Limb (tissue), 2 donors: ENCODE measurements at regions not wholly inside any gene's neighbourhood (a gene's known extent, or its start where the extent isn't known, plus 50 kb on each side); places are given as distances from the start of the nearest gene placed in this dataset.
"Not testable (repeated sequence)": the region's sequence is repeated elsewhere in the genome, so short reads cannot be mapped to it uniquely, and the experiment has no call there.

Source experiments
- DNase-seq, 2 donors: peaks; one replicate each; pipeline ENCODE4 v3.0.0-alpha.2; 2016; ENCODE audit errors: extremely low spot score in 2 of 2

DNA sequence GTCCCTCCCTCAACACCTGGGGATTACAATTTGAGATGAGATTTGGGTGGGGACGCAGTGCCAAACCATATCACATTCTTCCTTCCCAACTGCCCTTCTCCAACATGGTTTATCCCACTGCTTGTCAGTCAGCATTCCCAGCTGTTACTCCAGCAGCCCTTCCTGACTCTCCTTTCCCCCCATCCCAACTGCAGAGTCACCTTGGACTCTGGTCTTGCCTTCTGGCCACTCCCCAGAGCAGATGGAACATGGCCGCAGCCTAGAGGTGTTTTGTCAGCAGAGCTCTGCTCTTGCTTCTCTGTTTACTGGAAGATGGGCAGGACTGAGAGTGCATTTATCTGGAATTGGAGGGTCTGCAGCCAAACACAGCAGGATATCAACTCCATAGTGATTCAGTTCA lies 51.2 kb upstream of the MEX3C start:
- DNase-seq, result no peak

GRCh38 chr18:51250006-51250405 lies 52.5 kb upstream of the MEX3C start:
- no peak for DNase-seq

DNA sequence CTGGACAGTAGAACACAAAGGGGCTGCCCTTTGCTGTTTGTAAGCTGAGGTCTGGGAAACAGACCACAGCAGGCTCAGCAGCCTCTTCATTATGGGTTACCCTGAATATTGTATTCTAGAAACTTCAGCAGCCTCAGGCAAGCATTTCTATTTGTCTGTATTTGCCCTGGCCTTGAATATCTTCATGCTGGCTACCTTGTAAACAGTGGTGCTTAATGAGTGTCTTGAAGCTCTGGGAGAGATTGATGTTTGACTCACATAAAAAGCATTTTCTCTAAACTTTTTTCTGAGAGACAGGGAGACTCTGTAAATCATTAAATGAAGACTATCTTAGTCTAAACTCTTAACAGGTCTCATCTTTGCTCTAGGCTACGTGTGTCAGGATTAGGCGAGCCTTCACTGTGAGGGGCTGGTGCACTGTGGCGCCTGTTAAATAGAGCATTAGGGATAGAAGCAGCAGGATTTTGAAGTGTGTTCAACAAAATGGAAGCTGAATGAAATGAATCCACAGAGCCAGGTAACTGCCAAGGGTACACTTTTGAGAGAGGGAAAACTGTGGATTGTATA lies 53.1 kb upstream of the MEX3C start:
- no peak for DNase-seq

DNA sequence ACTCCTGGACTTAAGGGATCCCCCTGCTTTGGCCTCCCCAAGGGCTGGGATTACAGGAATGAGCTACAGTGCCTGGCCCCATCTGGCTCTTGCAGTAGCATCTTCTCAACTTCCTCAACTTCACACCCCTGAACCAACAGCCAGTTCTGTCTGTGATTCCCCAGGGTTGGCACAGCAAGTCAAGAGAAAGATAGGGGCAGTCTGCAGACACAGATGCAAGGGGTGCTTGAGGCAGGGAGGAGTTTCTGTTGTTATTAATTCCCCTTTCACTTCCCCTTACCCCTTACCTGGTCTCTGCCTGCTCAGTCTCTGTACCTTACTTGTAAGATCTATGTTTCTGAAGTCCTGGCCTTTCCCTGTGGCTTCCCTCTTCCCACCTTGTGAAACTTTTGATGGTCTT lies 54.1 kb upstream of the MEX3C start:
- DNase-seq, result no peak

DNA sequence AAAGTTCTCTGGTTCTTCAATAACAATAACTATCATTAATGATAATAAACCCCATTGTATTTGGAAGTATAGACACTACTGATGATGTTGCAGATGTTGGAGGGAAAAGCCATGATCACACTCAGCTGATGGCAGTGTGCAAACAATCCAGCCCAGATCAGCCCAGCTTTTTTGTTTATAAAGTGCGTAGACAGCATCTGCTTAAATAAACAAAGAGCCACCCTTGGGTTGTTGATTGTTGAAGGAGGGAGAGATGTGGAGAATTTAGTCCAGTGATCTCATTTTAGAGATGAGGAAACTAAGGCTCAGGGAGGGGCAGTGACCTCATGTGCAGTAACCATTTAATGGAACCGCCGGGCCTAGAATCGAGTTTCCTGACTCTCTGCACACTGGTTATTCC lies 56.0 kb upstream of the MEX3C start:
- DNase-seq, result no peak

GRCh38 chr18:51255693-51256092 lies 58.2 kb upstream of the MEX3C start:
- DNase-seq, result no peak

GRCh38 chr18:51257150-51257549 lies 59.7 kb upstream of the MEX3C start:
- DNase-seq, result no peak

GRCh38 chr18:51260118-51260517 lies 62.6 kb upstream of the MEX3C start:
- no peak for DNase-seq

DNA sequence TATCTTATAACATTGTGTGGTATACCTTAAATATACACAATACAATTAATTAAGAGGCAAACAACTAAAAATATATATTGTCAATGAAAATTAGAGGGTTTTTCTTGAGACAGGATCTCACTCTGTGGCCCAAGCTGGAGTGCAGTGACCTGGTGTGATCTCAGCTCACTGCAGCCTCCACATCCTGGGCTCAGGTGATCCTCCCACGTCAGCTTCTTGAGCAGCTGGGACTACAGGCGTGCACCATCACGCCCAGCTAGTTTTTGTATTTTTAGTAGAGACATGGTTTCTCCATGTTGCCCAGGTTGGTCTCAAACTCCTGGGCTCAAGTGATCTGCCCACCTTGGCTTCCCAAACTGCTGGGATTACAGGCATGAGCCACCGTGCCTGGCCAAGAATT lies 68.6 kb upstream of the MEX3C start:
- DNase-seq, result not testable (repeated sequence)

GRCh38 chr18:51266773-51267172 lies 69.3 kb upstream of the MEX3C start:
- no peak for DNase-seq

DNA sequence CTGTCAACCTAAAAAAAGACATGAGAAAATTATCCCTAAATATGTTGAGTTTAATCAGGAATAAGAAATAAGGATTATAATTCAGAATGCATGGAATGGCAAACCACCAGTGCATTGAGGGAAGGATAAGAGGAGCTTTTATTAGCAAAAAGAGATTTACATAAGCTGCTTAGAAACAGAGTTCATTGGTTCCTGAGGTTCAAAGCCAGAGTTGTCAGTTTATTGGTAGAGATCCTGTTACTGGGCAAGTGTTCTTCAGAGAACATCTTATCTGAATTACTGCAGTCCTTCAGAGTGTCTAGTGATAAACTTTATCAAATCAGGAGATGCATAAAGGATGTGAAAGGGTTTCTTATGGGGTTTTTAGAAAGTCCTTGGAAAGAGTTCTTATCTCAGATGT lies 76.0 kb upstream of the MEX3C start:
- DNase-seq, result no peak

GRCh38 chr18:51275712-51276476 lies 78.4 kb upstream of the MEX3C start:
- DNase-seq, result peak; percentile 61 to 62

DNA sequence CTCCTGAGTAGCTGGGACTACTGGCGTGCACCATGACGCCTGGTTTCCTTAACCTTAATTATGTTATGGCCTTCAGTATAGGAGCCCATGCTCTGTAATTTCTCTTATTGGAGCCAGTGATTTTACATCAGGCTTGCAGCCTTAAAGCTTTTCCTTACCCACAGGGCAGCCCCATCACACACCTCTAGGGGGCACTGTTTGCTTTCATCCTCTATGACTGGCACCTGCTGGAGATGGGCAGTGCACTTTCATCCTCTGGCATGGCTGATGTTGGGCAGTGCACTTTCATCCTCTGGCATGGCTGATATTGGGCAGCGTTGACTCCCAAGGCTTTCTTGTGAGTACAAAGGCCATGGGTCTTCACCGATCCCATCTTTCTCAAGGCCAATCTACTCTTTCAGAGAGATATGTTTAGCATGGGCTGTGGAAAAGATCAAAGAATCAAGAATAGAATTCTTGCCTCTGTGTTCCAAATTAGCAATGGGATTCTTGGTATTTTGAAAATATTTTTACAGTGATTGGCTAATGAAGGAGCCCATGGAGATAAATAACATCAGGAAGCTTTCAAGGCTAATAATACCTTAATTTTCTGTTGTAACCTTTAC lies 80.7 kb upstream of the MEX3C start:
- DNase-seq, result peak in 1 of 2 donors; percentile 32

DNA sequence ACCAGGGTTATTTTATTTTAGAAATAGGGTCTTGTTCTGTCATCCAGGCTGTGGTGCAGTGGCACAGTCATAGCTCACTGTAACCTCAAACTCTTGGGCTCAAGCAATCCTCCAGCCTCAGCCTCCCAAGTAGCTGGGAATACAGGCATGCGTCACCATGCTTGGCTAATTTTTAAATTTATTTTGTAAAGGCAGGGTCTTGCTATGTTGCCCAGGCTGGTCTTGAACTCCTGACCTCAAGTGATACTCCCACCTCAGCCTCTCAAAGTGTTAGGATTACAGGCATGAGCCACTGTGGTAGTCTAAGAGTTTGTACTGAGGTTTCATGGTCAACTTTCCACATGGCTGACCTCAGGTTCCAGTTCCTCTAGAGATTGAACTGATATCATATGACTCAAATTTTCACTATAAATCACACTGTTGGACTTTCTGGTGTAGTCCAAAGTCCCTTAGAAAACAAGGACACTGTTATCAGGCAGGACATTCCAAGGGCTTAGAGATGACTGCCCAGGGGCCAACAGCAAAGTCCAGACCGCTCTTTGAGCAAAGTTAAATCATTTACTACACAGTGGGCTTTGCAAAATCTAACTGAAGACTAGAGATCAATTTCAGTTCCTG lies 82.0 kb upstream of the MEX3C start:
- no peak for DNase-seq

DNA sequence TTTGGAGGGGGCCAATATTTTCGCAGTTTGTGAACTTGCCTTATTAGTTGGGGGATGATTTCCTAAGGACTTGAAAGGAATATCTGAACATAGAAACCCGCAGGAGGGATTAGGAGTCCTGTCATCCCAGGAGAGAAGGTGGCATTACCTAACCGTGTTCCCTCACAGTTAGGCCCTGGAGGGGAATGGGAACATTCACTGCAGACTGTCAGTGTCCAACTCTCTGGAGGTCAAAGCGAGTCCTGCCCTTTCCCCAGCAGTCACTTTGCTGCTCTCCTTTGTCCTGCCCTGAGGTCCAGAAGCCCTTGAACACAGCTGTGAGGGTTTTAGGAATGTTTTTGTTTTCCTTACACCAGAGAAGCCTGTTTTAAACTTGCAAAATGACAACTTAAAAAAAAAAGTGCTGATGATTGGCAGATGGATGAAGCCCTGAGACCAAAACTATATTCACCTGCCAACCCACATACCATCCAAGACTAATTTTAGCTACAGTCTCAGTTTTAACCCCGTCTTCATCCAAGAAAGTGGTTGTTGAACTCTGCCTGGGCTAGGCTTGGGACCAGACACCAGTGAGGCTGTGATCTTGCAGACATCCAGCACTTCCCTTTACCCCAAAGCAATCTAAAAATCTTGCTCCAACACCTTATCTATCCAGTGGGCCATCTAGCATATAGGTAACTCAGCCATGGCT lies 90.5 kb upstream of the MEX3C start:
- DNase-seq, result no peak

- DNase-seq, result no peak
Observed at GRCh38 chr18:51288582-51288981, 91.1 kb upstream of the MEX3C start.

- no peak for DNase-seq
Observed at GRCh38 chr18:51290860-51291259, 93.4 kb upstream of the MEX3C start.

GRCh38 chr18:51300912-51301311 lies 103.4 kb upstream of the MEX3C start:
- no peak for DNase-seq

DNA sequence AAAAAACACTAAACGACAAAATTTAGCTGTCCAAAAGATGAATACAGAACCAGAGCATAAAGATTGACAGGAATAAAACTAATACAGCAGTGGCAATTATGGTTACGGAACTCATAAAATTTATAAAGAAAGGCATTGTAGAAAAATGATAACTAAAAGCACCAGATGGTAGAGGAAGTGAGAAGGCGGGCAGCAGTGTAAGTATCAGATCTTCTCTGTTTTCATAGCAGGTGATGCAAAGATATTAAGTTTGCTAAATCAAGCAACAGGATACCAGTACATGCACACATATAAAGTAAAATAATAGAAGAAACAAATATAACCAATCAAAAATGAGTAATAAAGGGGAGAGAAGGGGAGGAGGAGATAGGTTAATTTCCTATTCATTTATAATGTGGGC lies 103.9 kb upstream of the MEX3C start:
- no peak for DNase-seq

DNA sequence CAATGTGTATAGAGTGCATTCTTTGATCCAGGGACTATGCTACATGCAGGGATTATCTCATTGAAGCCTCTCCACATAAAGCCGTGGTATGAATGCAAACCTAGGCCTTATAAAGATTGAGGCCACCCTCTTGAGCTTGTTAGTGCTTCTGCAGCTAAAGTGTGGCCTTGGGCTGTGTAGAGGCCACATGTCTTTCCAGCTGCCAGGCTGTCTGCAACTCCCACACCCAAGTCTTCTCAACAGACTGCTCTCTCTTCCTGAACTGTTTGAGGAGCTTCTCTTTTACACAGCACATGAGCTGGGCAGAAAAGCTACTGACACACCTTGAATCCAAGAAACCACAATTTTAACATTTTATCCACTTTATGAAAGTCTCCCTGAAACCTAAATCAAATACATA lies 119.2 kb upstream of the MEX3C start:
- DNase-seq, result no peak

- no peak for DNase-seq
Observed at GRCh38 chr18:51321696-51322095, 124.2 kb upstream of the MEX3C start.

DNA sequence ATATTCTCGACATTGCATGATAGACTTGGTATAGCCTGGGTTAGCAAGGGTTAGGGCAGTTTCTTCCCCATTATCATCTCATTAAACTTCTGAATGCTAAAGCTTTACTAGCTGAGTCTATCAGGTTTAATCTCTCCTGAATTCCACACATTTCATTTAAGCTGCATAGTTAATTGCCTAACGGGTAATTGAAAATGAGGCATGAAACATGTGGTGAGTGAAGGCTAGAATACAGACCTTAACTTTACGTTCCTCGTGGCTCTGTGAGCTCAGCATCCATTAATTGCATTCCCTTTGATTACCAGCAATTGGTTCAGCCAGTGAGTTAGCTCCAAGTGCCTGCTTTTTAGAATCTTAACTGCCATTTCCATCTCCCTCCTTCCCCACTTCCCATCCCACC lies 126.5 kb upstream of the MEX3C start:
- no peak for DNase-seq
